Astrocyte (in vitro differentiated cells and primary cell): ENCODE measurements at regions not wholly inside any gene's neighbourhood (a gene's known extent, or its start where the extent isn't known, plus 50 kb on each side); places are given as distances from the start of the nearest gene placed in this dataset.
A peak's percentile ranks its signal among the peaks of the same experiment; 100 is the strongest.

ENCODE experiments used
- DNase-seq: peaks from one replicate; pipeline ENCODE4 v3.0.0-alpha.2; 2010; ENCODE audit warnings: low read depth
- FAIRE-seq: peaks from 2 replicates; lab custom pipeline; 2011; peaks lifted over from hg19 to GRCh38; lab: Jason Lieb, UNC
- H2AFZ ChIP-seq: 2 replicates; pipeline ENCODE4 v1.6.0; 2012; ENCODE audit warnings: low read depth, low read length, inconsistent platforms
- H3K27ac ChIP-seq: 2 replicates; pipeline ENCODE4 v1.5.1; 2011; ENCODE audit warnings: low read depth, low read length, inconsistent platforms
- H3K27me3 ChIP-seq: 2 replicates; pipeline ENCODE4 v1.6.0; 2011; ENCODE audit warnings: low read length, inconsistent platforms; ENCODE audit not compliant: insufficient read depth
- H3K36me3 ChIP-seq: 2 replicates; pipeline ENCODE4 v1.5.1; 2011; ENCODE audit warnings: low read length, inconsistent platforms; ENCODE audit not compliant: insufficient read depth
- H3K4me1 ChIP-seq: 2 replicates; pipeline ENCODE4 v1.5.1; 2011; ENCODE audit warnings: low read length, inconsistent platforms; ENCODE audit not compliant: insufficient read depth
- H3K4me2 ChIP-seq: 2 replicates; pipeline ENCODE4 v1.6.0; 2012; ENCODE audit warnings: low read length, inconsistent platforms
- H3K4me3 ChIP-seq: 2 replicates; pipeline ENCODE4 v1.5.1; 2011; ENCODE audit warnings: low read depth, mild to moderate bottlenecking, low read length, inconsistent platforms; ENCODE audit not compliant: insufficient read depth
- H3K79me2 ChIP-seq: 2 replicates; pipeline ENCODE4 v1.6.0; 2012; ENCODE audit warnings: mild to moderate bottlenecking, low read length, inconsistent platforms; ENCODE audit not compliant: insufficient read depth
- H3K9ac ChIP-seq: 2 replicates; pipeline ENCODE4 v1.6.0; 2012; ENCODE audit warnings: mild to moderate bottlenecking, low read length, inconsistent platforms
- H3K9me3 ChIP-seq: 2 replicates; pipeline ENCODE4 v1.5.1; 2012; ENCODE audit warnings: low read depth, mild to moderate bottlenecking, low read length, inconsistent platforms; ENCODE audit not compliant: insufficient read depth
- H4K20me1 ChIP-seq: 2 replicates; pipeline ENCODE4 v1.6.0; 2012; ENCODE audit warnings: low read length, inconsistent platforms; ENCODE audit not compliant: insufficient read depth
- H3K27ac Mint-ChIP-seq: one replicate; pipeline ENCODE4 v1.8.0; 2021; ENCODE audit warnings: mild to moderate bottlenecking, mixed read lengths; ENCODE audit not compliant: unreplicated experiment
- H3K27me3 Mint-ChIP-seq: one replicate; pipeline ENCODE4 v1.8.0; 2021; ENCODE audit warnings: low read depth, mixed read lengths; ENCODE audit not compliant: unreplicated experiment
- H3K36me3 Mint-ChIP-seq: one replicate; pipeline ENCODE4 v1.8.0; 2021; ENCODE audit warnings: low read depth, mixed read lengths; ENCODE audit not compliant: unreplicated experiment
- H3K4me1 Mint-ChIP-seq: one replicate; pipeline ENCODE4 v1.8.0; 2021; ENCODE audit warnings: low read depth, mixed read lengths; ENCODE audit not compliant: unreplicated experiment
- H3K4me3 Mint-ChIP-seq: one replicate; pipeline ENCODE4 v1.8.0; 2021; ENCODE audit warnings: mild to moderate bottlenecking, moderate library complexity, mixed read lengths; ENCODE audit not compliant: unreplicated experiment
- H3K9me3 Mint-ChIP-seq: one replicate; pipeline ENCODE4 v1.8.0; 2021; ENCODE audit warnings: mild to moderate bottlenecking, mixed read lengths; ENCODE audit not compliant: unreplicated experiment
- EZH2 ChIP-seq: IDR thresholded peaks from 2 replicates; pipeline ENCODE4 v1.6.1; 2012; ENCODE audit warnings: mild to moderate bottlenecking, low read length, inconsistent platforms; ENCODE audit not compliant: insufficient read depth
- TF ChIP-seq, protein P1 (sequence below): IDR thresholded peaks from 2 replicates; pipeline ENCODE4 v1.5.1; 2011; ENCODE audit warnings: low read depth, mild to moderate bottlenecking, inconsistent platforms, low read length, moderate library complexity; ENCODE audit not compliant: insufficient read depth

DNA sequence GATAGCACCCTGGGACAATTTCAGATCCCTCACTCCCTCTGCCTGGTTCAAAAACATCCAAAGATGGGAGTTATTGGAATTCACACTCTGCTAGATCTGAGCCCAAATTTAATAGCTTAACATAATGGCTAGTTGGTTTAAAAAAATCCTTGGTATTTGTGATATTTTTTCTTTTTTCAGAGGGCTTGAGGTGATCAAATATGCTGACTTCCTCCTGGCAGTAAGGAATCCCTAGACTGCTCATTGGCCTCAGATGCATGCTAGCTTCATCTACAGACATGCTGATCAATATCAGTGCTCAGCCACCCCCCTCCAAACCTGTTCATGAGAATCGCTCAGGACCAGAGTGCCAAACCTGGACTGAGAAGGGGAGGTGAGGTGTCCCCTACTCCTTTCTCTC is 74.7 kb upstream of the PLPP4 start:
- no peaks in the 10 kb centered on the region for H3K79me2 ChIP-seq
- H3K36me3 ChIP-seq = no peaks in the 10 kb centered on the region
- peak; percentile 46 for DNase-seq
- peaks cover 10% of the 10 kb centered on the region for H3K4me1 ChIP-seq
- no peak overlapping the region for H2AFZ ChIP-seq
- Mint-ChIP-seq H3K27ac (peak overlapping the region; percentile 11), H3K4me3 (no peak overlapping the region), H3K4me1 (peaks cover 25% of the 10 kb centered on the region), H3K27me3 (no peaks in the 10 kb centered on the region), H3K9me3 (peaks cover 3% of the 10 kb centered on the region), H3K36me3 (no peaks in the 10 kb centered on the region)
- no peak overlapping the region for H3K27ac ChIP-seq
- no peak overlapping the region for H3K9ac ChIP-seq
- no peak overlapping the region for H3K4me2 ChIP-seq
- no peak for FAIRE-seq
- H3K9me3 ChIP-seq = no peaks in the 10 kb centered on the region
- no peak for TF ChIP-seq EZH2
- TF ChIP-seq, protein P1, sequence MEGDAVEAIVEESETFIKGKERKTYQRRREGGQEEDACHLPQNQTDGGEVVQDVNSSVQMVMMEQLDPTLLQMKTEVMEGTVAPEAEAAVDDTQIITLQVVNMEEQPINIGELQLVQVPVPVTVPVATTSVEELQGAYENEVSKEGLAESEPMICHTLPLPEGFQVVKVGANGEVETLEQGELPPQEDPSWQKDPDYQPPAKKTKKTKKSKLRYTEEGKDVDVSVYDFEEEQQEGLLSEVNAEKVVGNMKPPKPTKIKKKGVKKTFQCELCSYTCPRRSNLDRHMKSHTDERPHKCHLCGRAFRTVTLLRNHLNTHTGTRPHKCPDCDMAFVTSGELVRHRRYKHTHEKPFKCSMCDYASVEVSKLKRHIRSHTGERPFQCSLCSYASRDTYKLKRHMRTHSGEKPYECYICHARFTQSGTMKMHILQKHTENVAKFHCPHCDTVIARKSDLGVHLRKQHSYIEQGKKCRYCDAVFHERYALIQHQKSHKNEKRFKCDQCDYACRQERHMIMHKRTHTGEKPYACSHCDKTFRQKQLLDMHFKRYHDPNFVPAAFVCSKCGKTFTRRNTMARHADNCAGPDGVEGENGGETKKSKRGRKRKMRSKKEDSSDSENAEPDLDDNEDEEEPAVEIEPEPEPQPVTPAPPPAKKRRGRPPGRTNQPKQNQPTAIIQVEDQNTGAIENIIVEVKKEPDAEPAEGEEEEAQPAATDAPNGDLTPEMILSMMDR = no peak
- no peaks in the 10 kb centered on the region for H4K20me1 ChIP-seq
- H3K27me3 ChIP-seq = no peaks in the 10 kb centered on the region
- H3K4me3 ChIP-seq = no peak overlapping the region

GRCh38 chr10:120385992-120386391 is 71.0 kb upstream of the PLPP4 start:
- Histone ChIP-seq H3K4me2 (no peak overlapping the region), H3K9ac (no peak overlapping the region), H3K4me3 (no peak overlapping the region), H3K9me3 (no peaks in the 10 kb centered on the region), H3K4me1 (peaks cover 13% of the 10 kb centered on the region), H3K36me3 (no peaks in the 10 kb centered on the region), H2AFZ (no peak overlapping the region), H3K27me3 (no peaks in the 10 kb centered on the region), H3K27ac (no peak overlapping the region), H3K79me2 (no peaks in the 10 kb centered on the region), H4K20me1 (no peaks in the 10 kb centered on the region)
- peaks cover 2% of the 10 kb centered on the region for H3K9me3 Mint-ChIP-seq
- H3K4me1 Mint-ChIP-seq = peaks cover 33% of the 10 kb centered on the region
- no peak for DNase-seq
- H3K36me3 Mint-ChIP-seq = no peaks in the 10 kb centered on the region
- peak overlapping the region; percentile 9 for H3K4me3 Mint-ChIP-seq
- no peaks in the 10 kb centered on the region for H3K27me3 Mint-ChIP-seq
- H3K27ac Mint-ChIP-seq = peak overlapping the region; percentile 36
- no peak for TF ChIP-seq EZH2
- TF ChIP-seq, protein P1 = no peak
- no peak for FAIRE-seq

GRCh38 chr10:120386896-120387295 is 70.1 kb upstream of the PLPP4 start:
- Histone ChIP-seq H3K4me2 (peak overlapping the region; percentile 80), H3K79me2 (no peaks in the 10 kb centered on the region), H3K36me3 (no peaks in the 10 kb centered on the region), H3K9me3 (no peaks in the 10 kb centered on the region), H3K4me3 (peak overlapping the region; percentile 37), H3K27ac (peak overlapping the region; percentile 79), H3K9ac (peak overlapping the region; percentile 72), H2AFZ (peak overlapping the region; percentile 50), H3K27me3 (no peaks in the 10 kb centered on the region), H4K20me1 (no peaks in the 10 kb centered on the region), H3K4me1 (peaks cover 13% of the 10 kb centered on the region)
- no peak for FAIRE-seq
- DNase-seq = peak; percentile 52
- Mint-ChIP-seq H3K27me3 (no peaks in the 10 kb centered on the region), H3K4me1 (peaks cover 37% of the 10 kb centered on the region), H3K27ac (peak overlapping the region; percentile 95), H3K4me3 (peak overlapping the region; percentile 46), H3K36me3 (no peaks in the 10 kb centered on the region), H3K9me3 (peaks cover 2% of the 10 kb centered on the region)
- TF ChIP-seq, protein P1 = no peak
- no peak for TF ChIP-seq EZH2
